AG04450 (cell line): ENCODE measurements at regions not wholly inside any gene's neighbourhood (a gene's known extent, or its start where the extent isn't known, plus 50 kb on each side); places are given as distances from the start of the nearest gene placed in this dataset.

Experiments
- CTCF ChIA-PET: fragments of 300-600, 350-600 bp; formaldehyde crosslinking; extraction: SDS; loops from one replicate; lab custom pipeline; 2022; ENCODE audit warnings: antibody characterized with exemption, inconsistent platforms; lab: Charles Lee
- POLR2A ChIA-PET: fragments of 350-600 bp; formaldehyde crosslinking; extraction: SDS; loops from one replicate; lab custom pipeline; 2021; ENCODE audit warnings: antibody characterized with exemption, inconsistent platforms; lab: Yijun Ruan, JAX
- DNase-seq: peaks from one replicate; pipeline ENCODE4 v3.0.0-alpha.2; 2011; ENCODE audit warnings: low read depth, low spot score
- H3K27ac ChIP-seq: one replicate; pipeline ENCODE4 v1.5.1; 2012; ENCODE audit warnings: low read depth, low read length, control low read depth
- H3K27me3 ChIP-seq: one replicate; pipeline ENCODE4 v1.6.0; 2012; ENCODE audit warnings: low read length; ENCODE audit not compliant: control insufficient read depth, insufficient read depth
- H3K4me3 ChIP-seq: 2 replicates; pipeline ENCODE4 v1.5.1; 2011; ENCODE audit warnings: mild to moderate bottlenecking, low read depth, low read length, control low read depth
- H3K9me3 ChIP-seq: 2 replicates; pipeline ENCODE4 v1.5.1; 2012; ENCODE audit warnings: low read length; ENCODE audit not compliant: control insufficient read depth, insufficient read depth
- CTCF ChIP-seq: IDR thresholded peaks from 2 replicates; pipeline ENCODE4 v1.5.1; 2011; ENCODE audit warnings: low read depth, low read length, control low read depth, inconsistent platforms

- ChIA-PET CTCF (interaction anchor here (0.7 kb wide), 1 partner anchor 17 kb away, joined by 3 read pairs; no protein-coding TSS in a partner anchor), POLR2A (no interaction called here)
- Histone ChIP-seq H3K27me3 (no peaks in the 10 kb centered on the region), H3K4me3 (no peak overlapping the region), H3K9me3 (no peaks in the 10 kb centered on the region), H3K27ac (no peak overlapping the region)
- no peak for DNase-seq
- no peak for TF ChIP-seq CTCF
Measured at GRCh38 chr6:148074738-148075137, 267.9 kb upstream of the SASH1 start.

GRCh38 chr6:148075352-148075751 lies 267.3 kb upstream of the SASH1 start:
- Histone ChIP-seq H3K27me3 (no peaks in the 10 kb centered on the region), H3K27ac (no peak overlapping the region), H3K4me3 (no peak overlapping the region), H3K9me3 (no peaks in the 10 kb centered on the region)
- ChIA-PET CTCF (interaction anchor here (0.7 kb wide), 1 partner anchor 17 kb away, joined by 3 read pairs; no protein-coding TSS in a partner anchor), POLR2A (no interaction called here)
- no peak for DNase-seq
- TF ChIP-seq CTCF, result no peak

- TF ChIP-seq CTCF, result no peak
- Histone ChIP-seq H3K27me3 (no peaks in the 10 kb centered on the region), H3K27ac (no peak overlapping the region), H3K9me3 (no peaks in the 10 kb centered on the region), H3K4me3 (no peak overlapping the region)
- DNase-seq, result no peak
- ChIA-PET POLR2A (no interaction called here), CTCF (no interaction called here)
Measured at GRCh38 chr6:148076051-148076450, 266.6 kb upstream of the SASH1 start.

GRCh38 chr6:148080315-148080714 lies 262.3 kb upstream of the SASH1 start:
- H3K4me3 ChIP-seq, result no peak overlapping the region
- CTCF ChIA-PET, result no interaction called here
- H3K27ac ChIP-seq, result no peak overlapping the region
- POLR2A ChIA-PET, result no interaction called here
- DNase-seq, result no peak
- no peak for TF ChIP-seq CTCF
- H3K9me3 ChIP-seq, result no peaks in the 10 kb centered on the region
- H3K27me3 ChIP-seq, result no peaks in the 10 kb centered on the region

- Histone ChIP-seq H3K4me3 (no peak overlapping the region), H3K27me3 (no peaks in the 10 kb centered on the region), H3K9me3 (no peaks in the 10 kb centered on the region), H3K27ac (no peak overlapping the region)
- no peak for DNase-seq
- CTCF ChIA-PET, result no interaction called here
- POLR2A ChIA-PET, result no interaction called here
- no peak for TF ChIP-seq CTCF
Measured at GRCh38 chr6:148081076-148081475, 261.6 kb upstream of the SASH1 start.
